HepG2 (cell line): ENCODE measurements at regions not wholly inside any gene's neighbourhood (a gene's known extent, or its start where the extent isn't known, plus 50 kb on each side); places are given as distances from the start of the nearest gene placed in this dataset.

Source experiments
- ATAC-seq: fragments of 200-7000 bp; cut with Tn5 transposase; 3 replicates; pipeline ENCODE4 v1.9.1; 2020; ENCODE audit warnings: mild to moderate bottlenecking, moderate library complexity
- BruUV-seq: library from RNA; stranded (reverse); fragments of 400-500 nt; replicated peaks from 2 replicates; lab custom pipeline; 2021; lab: Mats Ljungman, UMichigan
- CTCF ChIA-PET: fragments of 300-600 bp; formaldehyde crosslinking; extraction: SDS; loops from one replicate; lab custom pipeline; 2021; ENCODE audit warnings: low total read pairs, inconsistent platforms, low intra/inter-chr PET ratio; lab: Yijun Ruan, JAX
- POLR2A ChIA-PET: fragments of 350-600 bp; sonication (Branson Sonifier 250); formaldehyde crosslinking; loops from one replicate; lab custom pipeline; 2020; ENCODE audit warnings: antibody characterized with exemption, inconsistent platforms; lab: Yijun Ruan, JAX
- DNase-seq: peaks from one replicate; pipeline ENCODE4 v3.0.0-alpha.2; 2015; ENCODE audit warnings: low spot score
- FAIRE-seq: peaks from 3 replicates; lab custom pipeline; 2011; peaks lifted over from hg19 to GRCh38; lab: Jason Lieb, UNC
- H2AFZ ChIP-seq: one replicate; pipeline ENCODE4 v1.6.1; 2011; ENCODE audit warnings: low read length, inconsistent platforms
- H3K27ac ChIP-seq: fragments of 300-600 bp; 3 replicates; pipeline ENCODE4 v1.8.0; 2011; ENCODE audit warnings: mixed run types, mild to moderate bottlenecking, mixed read lengths, low read length, inconsistent platforms; ENCODE audit not compliant: insufficient read depth; ENCODE audit errors: extremely low read length
- H3K27me3 ChIP-seq, 2 experiments: fragments of 200-600 bp in 1 of 2; 2 replicates in 1 of 2; 3 replicates in 1 of 2; pipeline versions ENCODE4 v1.6.0 to v1.8.0; 2011; ENCODE audit warnings: low read length in 2 of 2, mild to moderate bottlenecking in 2 of 2, moderate library complexity in 2 of 2, inconsistent platforms in 1 of 2; ENCODE audit not compliant: insufficient read depth in 2 of 2, control insufficient read depth in 1 of 2
- H3K36me3 ChIP-seq, 2 experiments: fragments of 200-600 bp in 1 of 2; replicated peaks in 1 of 2; 2 replicates in 1 of 2; 3 replicates in 1 of 2; pipeline versions ENCODE4 v1.5.1 to v1.8.0; 2011; ENCODE audit warnings: low read length in 2 of 2, inconsistent platforms in 1 of 2; ENCODE audit not compliant: insufficient read depth in 2 of 2, control insufficient read depth in 1 of 2
- H3K4me1 ChIP-seq: 2 replicates; pipeline ENCODE4 v1.5.1; 2012; ENCODE audit warnings: low read length, inconsistent platforms; ENCODE audit not compliant: insufficient read depth
- H3K4me2 ChIP-seq: 2 replicates; pipeline ENCODE4 v1.6.0; 2011; ENCODE audit warnings: low read depth, low read length, inconsistent platforms
- H3K4me3 ChIP-seq, 3 experiments: fragments of 200-600 bp in 1 of 3; sonication (generic), shearing (Covaris generic) in 1 of 3; replicated peaks in 1 of 3; 2 replicates each; pipeline ENCODE4 v1.5.1; 2011 to 2016; ENCODE audit warnings: low read length in 3 of 3, inconsistent platforms in 2 of 3, low read depth in 2 of 3, mild to moderate bottlenecking in 2 of 3, control low read depth in 1 of 3, mixed read lengths in 1 of 3; ENCODE audit not compliant: insufficient read depth in 1 of 3
- H3K79me2 ChIP-seq: one replicate; pipeline ENCODE4 v1.6.1; 2011; ENCODE audit warnings: low read length, inconsistent platforms; ENCODE audit not compliant: insufficient read depth
- H3K9ac ChIP-seq: 2 replicates; pipeline ENCODE4 v1.6.0; 2011; ENCODE audit warnings: mild to moderate bottlenecking, low read depth, low read length, inconsistent platforms; ENCODE audit not compliant: insufficient read depth
- H3K9me3 ChIP-seq: 2 replicates; pipeline ENCODE4 v1.5.1; 2012; ENCODE audit warnings: mild to moderate bottlenecking, low read length
- H4K20me1 ChIP-seq: 2 replicates; pipeline ENCODE4 v1.6.0; 2011; ENCODE audit warnings: inconsistent platforms, mild to moderate bottlenecking, low read length, moderate library complexity; ENCODE audit not compliant: insufficient read depth
- ATF7-NPFF ChIP-seq: sonication (generic); formaldehyde crosslinking; IDR thresholded peaks from 2 replicates; pipeline ENCODE4 v1.8.1; 2023; ENCODE audit warnings: mild to moderate bottlenecking, low read depth, missing genetic modification reagents, moderate library complexity
- GLI4 ChIP-seq: sonication (generic); formaldehyde crosslinking; IDR thresholded peaks from 2 replicates; pipeline ENCODE4 v1.5.1; 2020; ENCODE audit warnings: missing genetic modification reagents, mild to moderate bottlenecking, moderate library complexity, borderline replicate concordance
- ISL2 ChIP-seq: sonication (generic); formaldehyde crosslinking; IDR thresholded peaks from 2 replicates; pipeline ENCODE4 v1.5.0; 2020; ENCODE audit warnings: missing genetic modification reagents
- SMAD9 ChIP-seq: sonication (generic); formaldehyde crosslinking; IDR thresholded peaks from 2 replicates; pipeline ENCODE4 v1.5.1; 2020; ENCODE audit warnings: mild to moderate bottlenecking, missing genetic modification reagents
- SRY ChIP-seq: sonication (generic); formaldehyde crosslinking; IDR thresholded peaks from 2 replicates; pipeline ENCODE4 v1.8.0; 2022; ENCODE audit warnings: mild to moderate bottlenecking, missing genetic modification reagents
- YEATS4 ChIP-seq: sonication (generic); formaldehyde crosslinking; IDR thresholded peaks from 2 replicates; pipeline ENCODE4 v1.4.0; 2020; ENCODE audit warnings: missing genetic modification reagents, borderline replicate concordance
- ZNF234 ChIP-seq: sonication (generic); formaldehyde crosslinking; conservative IDR thresholded peaks from 2 replicates; pipeline ENCODE4 v1.5.1; 2020; ENCODE audit warnings: mild to moderate bottlenecking, missing genetic modification reagents
- ZNF776 ChIP-seq: sonication (generic); formaldehyde crosslinking; IDR thresholded peaks from 2 replicates; pipeline ENCODE4 v1.4.0; 2020; ENCODE audit warnings: mild to moderate bottlenecking, missing genetic modification reagents
- WGBS: methylation state at CpG from one replicate; pipeline ENCODE4 v1.1.6; 2017; ENCODE audit warnings: low lambda C conversion rate; 5-methylcytosine and 5-hydroxymethylcytosine counted together
- in situ Hi-C: cut with HindIII; loops from 2 replicates; pipeline ENCODE4 v1.10.0; 2017; ENCODE audit warnings: low pct_unique_long_range_greater_than_20kb; ENCODE audit not compliant: extremely low pct_ligation_motif_present
- intact Hi-C: fragments of 100-400 bp; cut with micrococcal nuclease; formaldehyde crosslinking; loops from one replicate; pipeline ENCODE4 v1.10.0; 2022; ENCODE audit not compliant: unreplicated experiment
- TF ChIP-seq, protein P1 (sequence below): IDR thresholded peaks from 2 replicates; pipeline ENCODE4 v1.6.1; 2016; ENCODE audit warnings: control low read depth
- TF ChIP-seq, protein P2 (sequence below): sonication (generic); formaldehyde crosslinking; conservative IDR thresholded peaks from 2 replicates; pipeline ENCODE4 v1.8.0; 2022; ENCODE audit warnings: low read depth, missing genetic modification reagents
- TF ChIP-seq, protein P3 (sequence below): sonication (generic); formaldehyde crosslinking; IDR thresholded peaks from 2 replicates; pipeline ENCODE4 v1.4.0; 2020; ENCODE audit warnings: mild to moderate bottlenecking, missing genetic modification reagents, borderline replicate concordance
- TF ChIP-seq, protein P4 (sequence below): sonication (generic); formaldehyde crosslinking; IDR thresholded peaks from 2 replicates; pipeline ENCODE4 v1.4.0; 2020; ENCODE audit warnings: missing genetic modification reagents
- TF ChIP-seq, protein P5 (sequence below): fragments of 450-650 bp; IDR thresholded peaks from 2 replicates; pipeline ENCODE4 v1.6.1; 2017; ENCODE audit warnings: mild to moderate bottlenecking

DNA sequence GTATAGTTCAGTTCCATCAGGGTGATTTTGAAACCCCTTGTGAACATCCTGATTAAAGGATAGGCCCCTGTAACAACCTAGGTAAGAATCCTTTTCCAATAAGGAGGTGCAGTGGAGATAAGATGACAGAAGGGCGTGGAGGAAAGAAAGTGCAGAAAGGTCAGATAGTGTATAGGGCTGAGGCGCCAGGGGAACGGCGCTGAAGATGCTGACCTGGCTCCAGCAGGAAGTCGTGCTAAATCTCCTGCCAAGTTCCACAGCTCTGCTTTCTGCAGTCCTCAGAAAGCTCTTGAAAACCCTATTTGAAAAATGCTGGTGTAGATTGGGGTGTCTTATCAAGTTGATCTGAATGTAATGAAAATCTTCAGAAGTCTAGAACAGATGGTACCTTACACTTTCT lies 221.7 kb downstream of the COG6 start:
- Histone ChIP-seq H3K9me3 (no peaks in the 10 kb centered on the region), H3K27ac (no peak overlapping the region), H3K4me1 (no peaks in the 10 kb centered on the region), H3K9ac (no peak overlapping the region), H4K20me1 (no peaks in the 10 kb centered on the region), H2AFZ (no peak overlapping the region), H3K36me3 (no peaks in the 10 kb centered on the region), H3K27me3 (no peaks in the 10 kb centered on the region), H3K4me3 (no peak overlapping the region), H3K79me2 (no peaks in the 10 kb centered on the region), H3K4me2 (no peak overlapping the region)
- DNase-seq (no peak), ATAC-seq (no peak), FAIRE-seq (no peak)
- CTCF ChIA-PET, result no interaction called here
- in situ Hi-C loops, result no loop called here
- intact Hi-C loops, result no loop called here
- POLR2A ChIA-PET, result no interaction called here
- BruUV-seq, result no TSS peak
- WGBS, result 61% methylated on average over 5 of the region's 5 CpGs
- TF ChIP-seq, protein P1, sequence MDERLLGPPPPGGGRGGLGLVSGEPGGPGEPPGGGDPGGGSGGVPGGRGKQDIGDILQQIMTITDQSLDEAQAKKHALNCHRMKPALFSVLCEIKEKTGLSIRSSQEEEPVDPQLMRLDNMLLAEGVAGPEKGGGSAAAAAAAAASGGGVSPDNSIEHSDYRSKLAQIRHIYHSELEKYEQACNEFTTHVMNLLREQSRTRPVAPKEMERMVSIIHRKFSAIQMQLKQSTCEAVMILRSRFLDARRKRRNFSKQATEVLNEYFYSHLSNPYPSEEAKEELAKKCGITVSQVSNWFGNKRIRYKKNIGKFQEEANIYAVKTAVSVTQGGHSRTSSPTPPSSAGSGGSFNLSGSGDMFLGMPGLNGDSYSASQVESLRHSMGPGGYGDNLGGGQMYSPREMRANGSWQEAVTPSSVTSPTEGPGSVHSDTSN (CRISPR knock-in tag), result no peak
- TF ChIP-seq ZNF776 (no peak), ISL2 (CRISPR knock-in tag) (no peak), YEATS4 (CRISPR knock-in tag) (no peak), SMAD9 (CRISPR knock-in tag) (no peak), ATF7-NPFF (no peak), GLI4 (CRISPR knock-in tag) (no peak), ZNF234 (no peak), SRY (CRISPR knock-in tag) (no peak)
- TF ChIP-seq, protein P2, sequence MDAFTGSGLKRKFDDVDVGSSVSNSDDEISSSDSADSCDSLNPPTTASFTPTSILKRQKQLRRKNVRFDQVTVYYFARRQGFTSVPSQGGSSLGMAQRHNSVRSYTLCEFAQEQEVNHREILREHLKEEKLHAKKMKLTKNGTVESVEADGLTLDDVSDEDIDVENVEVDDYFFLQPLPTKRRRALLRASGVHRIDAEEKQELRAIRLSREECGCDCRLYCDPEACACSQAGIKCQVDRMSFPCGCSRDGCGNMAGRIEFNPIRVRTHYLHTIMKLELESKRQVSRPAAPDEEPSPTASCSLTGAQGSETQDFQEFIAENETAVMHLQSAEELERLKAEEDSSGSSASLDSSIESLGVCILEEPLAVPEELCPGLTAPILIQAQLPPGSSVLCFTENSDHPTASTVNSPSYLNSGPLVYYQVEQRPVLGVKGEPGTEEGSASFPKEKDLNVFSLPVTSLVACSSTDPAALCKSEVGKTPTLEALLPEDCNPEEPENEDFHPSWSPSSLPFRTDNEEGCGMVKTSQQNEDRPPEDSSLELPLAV, result no peak
- TF ChIP-seq, protein P3, sequence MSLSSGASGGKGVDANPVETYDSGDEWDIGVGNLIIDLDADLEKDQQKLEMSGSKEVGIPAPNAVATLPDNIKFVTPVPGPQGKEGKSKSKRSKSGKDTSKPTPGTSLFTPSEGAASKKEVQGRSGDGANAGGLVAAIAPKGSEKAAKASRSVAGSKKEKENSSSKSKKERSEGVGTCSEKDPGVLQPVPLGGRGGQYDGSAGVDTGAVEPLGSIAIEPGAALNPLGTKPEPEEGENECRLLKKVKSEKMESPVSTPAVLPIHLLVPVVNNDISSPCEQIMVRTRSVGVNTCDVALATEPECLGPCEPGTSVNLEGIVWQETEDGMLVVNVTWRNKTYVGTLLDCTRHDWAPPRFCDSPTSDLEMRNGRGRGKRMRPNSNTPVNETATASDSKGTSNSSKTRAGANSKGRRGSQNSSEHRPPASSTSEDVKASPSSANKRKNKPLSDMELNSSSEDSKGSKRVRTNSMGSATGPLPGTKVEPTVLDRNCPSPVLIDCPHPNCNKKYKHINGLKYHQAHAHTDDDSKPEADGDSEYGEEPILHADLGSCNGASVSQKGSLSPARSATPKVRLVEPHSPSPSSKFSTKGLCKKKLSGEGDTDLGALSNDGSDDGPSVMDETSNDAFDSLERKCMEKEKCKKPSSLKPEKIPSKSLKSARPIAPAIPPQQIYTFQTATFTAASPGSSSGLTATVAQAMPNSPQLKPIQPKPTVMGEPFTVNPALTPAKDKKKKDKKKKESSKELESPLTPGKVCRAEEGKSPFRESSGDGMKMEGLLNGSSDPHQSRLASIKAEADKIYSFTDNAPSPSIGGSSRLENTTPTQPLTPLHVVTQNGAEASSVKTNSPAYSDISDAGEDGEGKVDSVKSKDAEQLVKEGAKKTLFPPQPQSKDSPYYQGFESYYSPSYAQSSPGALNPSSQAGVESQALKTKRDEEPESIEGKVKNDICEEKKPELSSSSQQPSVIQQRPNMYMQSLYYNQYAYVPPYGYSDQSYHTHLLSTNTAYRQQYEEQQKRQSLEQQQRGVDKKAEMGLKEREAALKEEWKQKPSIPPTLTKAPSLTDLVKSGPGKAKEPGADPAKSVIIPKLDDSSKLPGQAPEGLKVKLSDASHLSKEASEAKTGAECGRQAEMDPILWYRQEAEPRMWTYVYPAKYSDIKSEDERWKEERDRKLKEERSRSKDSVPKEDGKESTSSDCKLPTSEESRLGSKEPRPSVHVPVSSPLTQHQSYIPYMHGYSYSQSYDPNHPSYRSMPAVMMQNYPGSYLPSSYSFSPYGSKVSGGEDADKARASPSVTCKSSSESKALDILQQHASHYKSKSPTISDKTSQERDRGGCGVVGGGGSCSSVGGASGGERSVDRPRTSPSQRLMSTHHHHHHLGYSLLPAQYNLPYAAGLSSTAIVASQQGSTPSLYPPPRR (CRISPR knock-in tag), result no peak
- TF ChIP-seq, protein P4, sequence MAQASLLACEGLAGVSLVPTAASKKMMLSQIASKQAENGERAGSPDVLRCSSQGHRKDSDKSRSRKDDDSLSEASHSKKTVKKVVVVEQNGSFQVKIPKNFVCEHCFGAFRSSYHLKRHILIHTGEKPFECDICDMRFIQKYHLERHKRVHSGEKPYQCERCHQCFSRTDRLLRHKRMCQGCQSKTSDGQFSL (CRISPR knock-in tag), result no peak
- TF ChIP-seq, protein P5, sequence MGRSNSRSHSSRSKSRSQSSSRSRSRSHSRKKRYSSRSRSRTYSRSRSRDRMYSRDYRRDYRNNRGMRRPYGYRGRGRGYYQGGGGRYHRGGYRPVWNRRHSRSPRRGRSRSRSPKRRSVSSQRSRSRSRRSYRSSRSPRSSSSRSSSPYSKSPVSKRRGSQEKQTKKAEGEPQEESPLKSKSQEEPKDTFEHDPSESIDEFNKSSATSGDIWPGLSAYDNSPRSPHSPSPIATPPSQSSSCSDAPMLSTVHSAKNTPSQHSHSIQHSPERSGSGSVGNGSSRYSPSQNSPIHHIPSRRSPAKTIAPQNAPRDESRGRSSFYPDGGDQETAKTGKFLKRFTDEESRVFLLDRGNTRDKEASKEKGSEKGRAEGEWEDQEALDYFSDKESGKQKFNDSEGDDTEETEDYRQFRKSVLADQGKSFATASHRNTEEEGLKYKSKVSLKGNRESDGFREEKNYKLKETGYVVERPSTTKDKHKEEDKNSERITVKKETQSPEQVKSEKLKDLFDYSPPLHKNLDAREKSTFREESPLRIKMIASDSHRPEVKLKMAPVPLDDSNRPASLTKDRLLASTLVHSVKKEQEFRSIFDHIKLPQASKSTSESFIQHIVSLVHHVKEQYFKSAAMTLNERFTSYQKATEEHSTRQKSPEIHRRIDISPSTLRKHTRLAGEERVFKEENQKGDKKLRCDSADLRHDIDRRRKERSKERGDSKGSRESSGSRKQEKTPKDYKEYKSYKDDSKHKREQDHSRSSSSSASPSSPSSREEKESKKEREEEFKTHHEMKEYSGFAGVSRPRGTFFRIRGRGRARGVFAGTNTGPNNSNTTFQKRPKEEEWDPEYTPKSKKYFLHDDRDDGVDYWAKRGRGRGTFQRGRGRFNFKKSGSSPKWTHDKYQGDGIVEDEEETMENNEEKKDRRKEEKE, result no peak
